ENCODE measurements at regions not wholly inside any gene's neighbourhood (a gene's known extent, or its start where the extent isn't known, plus 50 kb on each side); places are given as distances from the start of the nearest gene placed in this dataset.

- no peak for TF ChIP-seq CTCF (IDR thresholded peaks at IDR 0.05; ENCODE audit: low read depth, low read length, missing control alignments)
- no peak for DNase-seq (ENCODE audit: low read depth)
- no peak overlapping the region for H3K4me3 ChIP-seq (ENCODE audit: low read depth, low read length)
- in situ Hi-C loops (cut with HindIII; ENCODE audit: low sequenced_read_pairs) = no loop called here
Observed at GRCh38 chrX:7214251-7214650, 66.3 kb upstream of the PUDP start.

- TF ChIP-seq CTCF (IDR thresholded peaks at IDR 0.05; ENCODE audit: low read depth, low read length, missing control alignments) = no peak
- H3K4me3 ChIP-seq (ENCODE audit: low read depth, low read length) = no peak overlapping the region
- in situ Hi-C loops (cut with HindIII; ENCODE audit: low sequenced_read_pairs) = no loop called here
- no peak for DNase-seq (ENCODE audit: low read depth)
Observed at GRCh38 chrX:7205037-7205577, 57.2 kb upstream of the PUDP start.

GRCh38 chrX:7204619-7205018 is 56.7 kb upstream of the PUDP start:
- no peak for TF ChIP-seq CTCF (IDR thresholded peaks at IDR 0.05; ENCODE audit: low read depth, low read length, missing control alignments)
- no peak for DNase-seq (ENCODE audit: low read depth)
- in situ Hi-C loops (cut with HindIII; ENCODE audit: low sequenced_read_pairs) = no loop called here
- H3K4me3 ChIP-seq (ENCODE audit: low read depth, low read length) = no peak overlapping the region

- in situ Hi-C loops (cut with HindIII; ENCODE audit: low sequenced_read_pairs) = no loop called here
- TF ChIP-seq CTCF (IDR thresholded peaks at IDR 0.05; ENCODE audit: low read depth, low read length, missing control alignments) = no peak
- H3K4me3 ChIP-seq (ENCODE audit: low read depth, low read length) = no peak overlapping the region
- DNase-seq (ENCODE audit: low read depth) = no peak
Observed at GRCh38 chrX:7202206-7202605, 54.3 kb upstream of the PUDP start.

- no peak for DNase-seq (ENCODE audit: low read depth)
- no peak overlapping the region for H3K4me3 ChIP-seq (ENCODE audit: low read depth, low read length)
- TF ChIP-seq CTCF (IDR thresholded peaks at IDR 0.05; ENCODE audit: low read depth, low read length, missing control alignments) = no peak
- in situ Hi-C loops (cut with HindIII; ENCODE audit: low sequenced_read_pairs) = no loop called here
Observed at GRCh38 chrX:7201496-7201895, 53.5 kb upstream of the PUDP start.

- in situ Hi-C loops (cut with HindIII; ENCODE audit: low sequenced_read_pairs) = no loop called here
- no peak for TF ChIP-seq CTCF (IDR thresholded peaks at IDR 0.05; ENCODE audit: low read depth, low read length, missing control alignments)
- H3K4me3 ChIP-seq (ENCODE audit: low read depth, low read length) = no peak overlapping the region
- DNase-seq (ENCODE audit: low read depth) = no peak
Observed at GRCh38 chrX:7198499-7198898, 50.5 kb upstream of the PUDP start.
